NCI-H2081 (cell line): ENCODE measurements at regions not wholly inside any gene's neighbourhood (a gene's known extent, or its start where the extent isn't known, plus 50 kb on each side); places are given as distances from the start of the nearest gene placed in this dataset.
"Not testable (repeated sequence)": the region's sequence is repeated elsewhere in the genome, so short reads cannot be mapped to it uniquely, and the experiment has no call there.

Experiments
- DNase-seq, 2 experiments: peaks; one replicate each; lab custom pipeline; 2025; lab: John Stamatoyannopoulos, UW

DNA sequence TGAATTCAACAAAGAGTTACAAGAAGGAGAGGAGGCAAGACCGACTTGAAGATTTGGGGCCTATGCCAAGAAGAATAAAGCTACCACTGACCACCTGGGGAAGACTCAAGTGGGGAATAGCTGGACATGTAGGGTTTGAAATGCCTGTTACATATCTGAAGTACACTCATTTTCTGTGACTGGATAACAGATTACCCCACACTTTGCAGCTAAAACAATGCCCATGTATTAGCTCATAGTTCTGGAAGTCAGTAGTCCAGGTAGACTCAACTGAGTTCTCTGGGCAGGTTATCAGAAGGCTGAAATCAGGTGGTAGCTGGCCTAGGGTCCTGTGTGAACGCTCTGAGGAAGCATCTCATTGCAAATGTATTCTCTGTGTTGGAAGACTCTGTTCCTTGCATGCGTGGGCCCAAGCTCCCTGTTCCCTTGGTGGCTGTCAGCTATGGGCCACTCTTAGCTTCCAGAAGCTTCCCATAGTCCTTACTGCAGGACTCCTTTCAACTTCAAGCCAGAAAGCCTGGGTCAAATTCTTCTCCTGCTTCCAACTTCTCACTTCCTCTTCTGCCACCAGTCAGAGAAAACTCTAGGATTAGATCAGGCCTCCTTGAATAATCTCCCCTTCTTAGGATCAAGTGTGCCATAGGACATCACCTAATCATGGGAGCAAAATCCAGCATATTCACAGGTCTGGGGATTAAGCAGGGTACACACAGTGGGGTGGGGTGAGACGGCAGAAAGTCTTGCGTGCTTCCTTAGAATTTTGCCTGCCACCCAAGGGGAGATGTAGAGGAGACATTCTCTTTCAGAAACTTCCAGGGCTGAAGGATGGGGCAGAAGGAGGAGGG, 187.8 kb downstream of the SHQ1 start:
- no peak for DNase-seq

DNA sequence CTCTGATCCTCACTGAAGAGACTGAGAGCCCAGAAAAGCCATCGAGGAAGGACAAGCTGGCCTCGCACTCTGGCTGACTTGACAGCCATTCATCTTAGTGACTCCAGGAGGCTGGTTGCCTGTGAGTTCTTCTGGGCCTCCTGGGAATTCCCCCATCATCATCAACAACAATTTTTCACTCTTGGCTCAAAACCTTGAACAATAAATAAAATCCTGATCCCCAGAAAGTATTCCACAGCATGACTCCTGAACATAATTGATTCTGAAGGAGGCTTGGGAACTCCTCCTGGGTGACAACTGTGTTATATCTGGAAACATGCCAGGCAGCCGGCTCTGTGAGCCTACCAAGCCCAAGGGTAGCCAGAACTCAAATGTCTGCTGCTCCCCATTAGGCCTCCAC, 188.6 kb downstream of the SHQ1 start:
- DNase-seq: peak; percentile 76 to 88

DNA sequence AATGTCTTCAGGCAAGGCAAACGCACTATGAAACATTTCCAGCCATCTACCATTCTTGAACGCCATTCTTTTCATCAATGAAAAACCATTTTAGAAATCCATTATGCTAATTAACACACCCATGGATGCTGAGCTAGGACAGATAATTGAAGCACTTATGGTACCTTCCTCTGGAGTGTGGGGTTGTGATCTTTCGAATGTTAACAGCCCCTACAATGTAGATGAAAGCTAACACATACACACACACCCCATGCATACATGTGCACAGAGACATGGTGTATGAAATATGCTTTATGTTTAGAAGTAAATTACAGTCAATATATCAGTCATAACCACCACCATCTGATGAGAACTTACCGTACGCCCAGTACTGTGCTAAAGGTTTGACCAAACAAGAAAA, 189.1 kb downstream of the SHQ1 start:
- DNase-seq: no peak

GRCh38 chr3:72658466-72659100, 189.7 kb downstream of the SHQ1 start:
- DNase-seq: no peak

- peak; percentile 57 to 81 for DNase-seq
These were observed 190.6 kb downstream of the SHQ1 start for GRCh38 chr3:72657666-72658065.

DNA sequence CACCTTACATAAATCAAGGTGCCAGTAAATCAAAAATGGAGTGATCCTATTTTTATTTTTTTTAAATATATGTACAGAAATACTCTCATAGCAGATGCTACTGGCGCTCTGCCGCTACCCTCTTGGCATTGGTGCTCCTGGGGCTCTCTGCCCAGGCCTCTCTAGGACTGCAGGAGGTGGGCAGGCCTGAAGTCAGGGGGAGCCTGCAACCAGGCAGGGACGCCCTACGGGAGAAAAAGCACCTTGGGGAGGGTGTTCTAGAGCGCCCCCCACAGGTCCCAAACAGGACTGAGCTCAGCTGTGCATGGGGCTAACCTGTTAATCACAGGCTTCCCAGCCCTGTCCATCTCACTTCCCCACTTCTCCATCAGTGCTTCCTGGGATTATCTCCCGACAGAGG, 192.5 kb downstream of the SHQ1 start:
- DNase-seq: no peak

- no peak for DNase-seq
These were observed 193.1 kb downstream of the SHQ1 start for GRCh38 chr3:72655131-72655551.

DNA sequence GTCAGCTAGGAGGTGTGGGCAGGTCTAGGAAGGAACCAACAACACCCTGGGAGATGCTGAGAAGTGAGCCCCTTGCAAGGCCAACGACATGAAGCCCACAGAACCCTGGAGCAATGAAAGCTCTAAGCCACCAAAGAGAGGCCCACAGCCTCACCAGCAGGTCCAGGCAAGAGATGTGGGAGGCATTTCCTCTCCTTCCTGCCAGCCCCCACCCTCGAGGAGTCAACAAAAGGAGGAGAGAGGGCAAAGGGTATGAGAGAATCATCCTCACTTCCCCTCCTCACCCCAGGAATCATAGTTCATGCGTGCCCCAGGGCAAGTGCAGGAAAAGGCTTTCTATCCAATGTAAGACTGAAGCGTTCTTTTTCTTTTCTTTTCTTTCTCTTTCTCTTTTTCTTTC, 195.8 kb downstream of the SHQ1 start:
- DNase-seq: no peak

DNA sequence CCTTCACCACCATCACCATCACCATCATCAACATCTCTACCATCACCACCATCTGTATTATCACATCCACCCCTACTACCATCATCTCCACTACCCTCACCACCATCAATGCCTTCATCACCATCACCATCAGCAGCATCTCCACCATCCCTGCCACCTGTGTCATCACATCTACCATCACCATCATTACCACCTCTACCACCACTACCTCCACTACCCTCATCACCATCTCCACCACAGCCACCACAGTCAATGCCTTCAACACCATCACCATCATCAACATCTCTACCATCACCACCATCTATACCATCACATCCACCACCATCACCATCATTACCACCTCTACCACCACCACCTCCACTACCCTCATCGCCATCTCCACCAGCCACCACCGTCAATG, 196.7 kb downstream of the SHQ1 start:
- DNase-seq: no peak

GRCh38 chr3:72646263-72646662, 202.0 kb downstream of the SHQ1 start:
- no peak for DNase-seq

- not testable (repeated sequence) for DNase-seq
These were observed 204.6 kb downstream of the SHQ1 start for GRCh38 chr3:72643635-72644034.

DNA sequence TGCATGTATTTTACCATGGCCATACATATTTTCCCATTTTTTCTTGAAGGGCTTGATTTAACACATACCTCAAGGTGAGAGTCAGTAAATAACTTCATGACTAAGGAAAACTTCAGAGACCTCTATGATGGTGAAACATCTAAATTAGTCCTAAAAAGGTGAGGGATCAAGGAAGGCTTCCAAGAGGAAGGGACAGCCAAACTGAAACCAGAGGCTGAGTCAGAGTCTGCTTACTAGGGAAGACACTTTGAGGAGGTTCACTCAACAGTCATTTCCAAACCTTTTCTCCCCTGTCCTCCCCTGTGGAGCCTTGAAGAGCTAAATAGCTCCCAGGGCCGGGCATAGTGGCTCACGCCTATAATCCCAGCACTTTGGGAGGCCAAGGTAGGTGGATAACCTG, 206.6 kb downstream of the SHQ1 start:
- no peak for DNase-seq

GRCh38 chr3:72641072-72641471, 207.2 kb downstream of the SHQ1 start:
- no peak for DNase-seq

- DNase-seq: no peak
These were observed 211.2 kb downstream of the SHQ1 start for GRCh38 chr3:72636969-72637597.

- no peak for DNase-seq
These were observed 212.7 kb downstream of the SHQ1 start for GRCh38 chr3:72635551-72635950.

DNA sequence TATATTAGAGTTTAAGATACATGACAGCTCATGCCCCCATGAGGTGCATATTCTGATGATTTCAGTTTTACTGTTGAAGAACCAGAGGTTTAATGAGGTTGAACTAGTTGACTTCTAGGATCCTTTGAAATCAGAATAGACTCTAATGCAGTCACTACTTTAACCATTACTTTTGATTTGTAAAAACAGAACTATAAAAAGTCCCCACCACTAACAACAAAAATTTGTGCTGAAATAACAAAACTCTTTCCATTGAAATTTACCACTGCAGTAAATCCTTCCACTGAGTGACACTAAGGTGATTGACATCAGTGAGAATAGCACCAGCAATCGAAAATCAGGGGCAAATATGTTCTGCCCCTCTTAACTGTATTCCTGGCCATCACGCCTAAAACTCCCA, 214.1 kb downstream of the SHQ1 start:
- no peak for DNase-seq

DNA sequence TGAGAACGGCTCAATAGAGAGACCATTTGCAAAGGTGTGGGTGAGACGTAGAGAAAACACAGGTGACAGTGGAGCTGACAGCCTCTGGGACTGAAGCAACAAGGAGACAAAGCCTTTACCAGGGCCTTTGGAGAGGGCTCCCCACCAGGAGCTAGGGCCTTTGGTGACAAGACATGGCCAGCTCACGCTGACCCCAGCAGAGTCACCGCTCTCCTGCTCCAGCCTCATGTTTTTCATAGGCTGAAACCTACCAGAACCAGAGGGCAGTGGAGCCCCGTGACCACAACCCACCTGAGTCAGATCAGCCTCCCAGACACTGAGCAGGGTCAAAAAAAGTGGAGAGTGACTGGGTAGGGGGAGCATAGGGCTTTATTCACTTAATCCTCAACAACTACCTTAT, 214.7 kb downstream of the SHQ1 start:
- no peak for DNase-seq

GRCh38 chr3:72633121-72633520, 215.1 kb downstream of the SHQ1 start:
- DNase-seq: no peak

- DNase-seq: no peak
These were observed 216.1 kb downstream of the SHQ1 start for GRCh38 chr3:72632129-72632528.

GRCh38 chr3:72630969-72631344, 217.3 kb downstream of the SHQ1 start:
- DNase-seq: no peak

GRCh38 chr3:72630327-72630968, 217.8 kb downstream of the SHQ1 start:
- no peak for DNase-seq

DNA sequence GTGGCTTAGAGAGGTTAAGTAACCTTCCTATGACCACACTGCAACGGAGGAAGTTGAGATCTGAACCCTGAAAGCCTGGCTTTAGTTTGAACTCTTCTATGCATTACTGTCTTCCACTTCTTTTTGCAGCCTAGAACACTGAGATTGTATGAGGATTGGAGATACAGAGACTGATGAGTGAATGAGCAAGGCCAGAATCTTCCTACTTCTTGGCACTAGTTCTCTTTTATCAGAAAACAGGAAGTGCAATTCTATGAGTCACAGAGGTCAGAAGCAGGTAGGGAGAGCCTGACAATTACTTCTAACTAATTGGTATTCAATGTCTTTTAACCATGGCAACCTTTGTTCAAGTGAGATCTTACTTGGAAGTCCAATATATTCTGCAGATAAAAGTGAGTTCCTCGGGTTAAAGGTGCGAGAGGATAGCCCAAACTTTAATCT, 219.0 kb downstream of the SHQ1 start:
- no peak for DNase-seq

DNA sequence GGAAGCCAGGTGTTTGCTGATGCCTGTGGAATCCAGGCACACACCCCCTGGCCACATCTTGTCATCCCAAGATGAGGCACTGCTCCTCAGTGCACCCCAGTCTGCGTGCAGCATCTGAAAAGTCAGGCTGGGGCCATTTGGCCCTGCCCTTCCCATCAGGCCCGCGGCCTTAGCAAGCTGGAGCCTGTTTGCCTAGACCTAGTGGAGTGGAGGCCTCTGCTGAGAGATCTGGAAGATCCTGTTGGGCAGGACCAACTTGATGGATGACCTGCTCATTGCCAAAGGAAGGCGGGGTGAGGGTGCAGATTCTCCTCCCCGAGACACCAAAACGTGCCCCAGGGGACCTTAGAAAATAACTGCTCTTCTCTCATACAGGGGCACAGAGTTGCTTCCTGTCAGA, 220.2 kb downstream of the SHQ1 start:
- no peak for DNase-seq
